Lung (tissue), 11 donors: ENCODE measurements at regions not wholly inside any gene's neighbourhood (a gene's known extent, or its start where the extent isn't known, plus 50 kb on each side); places are given as distances from the start of the nearest gene placed in this dataset.

Experiments used
- ATAC-seq: fragments of 200-7000 bp; cut with Tn5 transposase; one replicate; pipeline ENCODE4 v1.9.1; 2020; ENCODE audit warnings: moderate number of reproducible peaks; ENCODE audit not compliant: insufficient read depth, low FRiP score
- DNase-seq, 3 donors: peaks; one replicate each; pipeline ENCODE4 v3.0.0-alpha.2; 2013 to 2017
- H3K27ac ChIP-seq, 2 donors: one replicate each; pipeline ENCODE4 v1.5.1; 2013; ENCODE audit warnings: mild to moderate bottlenecking in 2 of 2, moderate library complexity in 2 of 2, control low read depth in 1 of 2, inconsistent platforms in 1 of 2, low read depth in 1 of 2, low read length in 1 of 2
- H3K27me3 ChIP-seq, 3 donors: one replicate each; pipeline ENCODE4 v1.5.1; 2013; ENCODE audit warnings: low read length in 2 of 3; ENCODE audit not compliant: control insufficient read depth in 3 of 3, insufficient read depth in 3 of 3
- H3K36me3 ChIP-seq, 4 donors: one replicate each; pipeline ENCODE4 v1.5.1; 2013; ENCODE audit warnings: low read length in 4 of 4, mild to moderate bottlenecking in 1 of 4, moderate library complexity in 1 of 4; ENCODE audit not compliant: control insufficient read depth in 4 of 4, insufficient read depth in 4 of 4
- H3K4me1 ChIP-seq, 5 donors: one replicate each; pipeline ENCODE4 v1.5.1; 2013; ENCODE audit warnings: low read length in 5 of 5, mild to moderate bottlenecking in 2 of 5, moderate library complexity in 1 of 5; ENCODE audit not compliant: control insufficient read depth in 5 of 5, insufficient read depth in 5 of 5
- H3K4me3 ChIP-seq: one replicate; pipeline ENCODE4 v1.5.1; 2013; ENCODE audit warnings: mild to moderate bottlenecking, control low read depth, moderate library complexity
- H3K9ac ChIP-seq, 2 donors: one replicate each; pipeline ENCODE4 v1.5.1; 2013; ENCODE audit warnings: low read length in 2 of 2, control low read depth in 1 of 2; ENCODE audit not compliant: insufficient read depth in 1 of 2
- H3K9me3 ChIP-seq, 4 donors: one replicate each; pipeline ENCODE4 v1.5.1; 2013; ENCODE audit warnings: low read length in 3 of 4, mild to moderate bottlenecking in 1 of 4, moderate library complexity in 1 of 4; ENCODE audit not compliant: control insufficient read depth in 4 of 4, insufficient read depth in 3 of 4
- CTCF ChIP-seq: IDR thresholded peaks from 2 replicates; pipeline ENCODE4 v1.5.1; 2012; ENCODE audit warnings: mild to moderate bottlenecking; ENCODE audit errors: control extremely low read depth, extremely low read depth
- WGBS, 2 donors: extraction: QIAGEN DNeasy Blood & Tissue Kit; methylation state at CpG; one replicate each; pipeline ENCODE4 v1.1.7; 2013; 5-methylcytosine and 5-hydroxymethylcytosine counted together
- donor health status: control.
- donor health status: control.
- donor health status: Bipolar disorder and iron deficiency.
- donor health status: healthy.
- donor health status: DM: yes; HTN: yes; CAD: no.

- Histone ChIP-seq H3K27me3 (no peaks in the 10 kb centered on the region), H3K4me1 (no peaks in the 10 kb centered on the region), H3K9ac (no peak overlapping the region), H3K4me3 (no peak overlapping the region), H3K36me3 (no peaks in the 10 kb centered on the region), H3K9me3 (no peaks in the 10 kb centered on the region), H3K27ac (no peak overlapping the region)
- DNase-seq (no peak), ATAC-seq (no peak)
- no peak for TF ChIP-seq CTCF
- 94 to 96% methylated on average over 5 of the region's 5 CpGs for WGBS, 2 donors
These were observed 222.4 kb upstream of the NR3C2 start for GRCh38 chr4:148664636-148665035.

GRCh38 chr4:148654131-148654530, 211.9 kb upstream of the NR3C2 start:
- no peaks in the 10 kb centered on the region for H3K27me3 ChIP-seq
- H3K9me3 ChIP-seq, result no peaks in the 10 kb centered on the region
- ATAC-seq, result no peak
- no peak for TF ChIP-seq CTCF
- H3K27ac ChIP-seq, result no peak overlapping the region
- no peak overlapping the region for H3K9ac ChIP-seq
- H3K4me1 ChIP-seq, result no peaks in the 10 kb centered on the region
- H3K36me3 ChIP-seq, result no peaks in the 10 kb centered on the region
- no peak for DNase-seq
- 87 to 93% methylated on average over 2 of the region's 2 CpGs for WGBS, 2 donors
- no peak overlapping the region for H3K4me3 ChIP-seq

GRCh38 chr4:148653681-148654080, 211.5 kb upstream of the NR3C2 start:
- ATAC-seq (no peak), DNase-seq (no peak)
- TF ChIP-seq CTCF, result no peak
- H3K9ac ChIP-seq, result no peak overlapping the region
- H3K4me1 ChIP-seq, result no peaks in the 10 kb centered on the region
- no peaks in the 10 kb centered on the region for H3K9me3 ChIP-seq
- no peaks in the 10 kb centered on the region for H3K36me3 ChIP-seq
- no peak overlapping the region for H3K27ac ChIP-seq
- WGBS, 2 donors, result 80 to 84% methylated on average over 4 of the region's 4 CpGs
- H3K4me3 ChIP-seq, result no peak overlapping the region
- H3K27me3 ChIP-seq, result no peaks in the 10 kb centered on the region

DNA sequence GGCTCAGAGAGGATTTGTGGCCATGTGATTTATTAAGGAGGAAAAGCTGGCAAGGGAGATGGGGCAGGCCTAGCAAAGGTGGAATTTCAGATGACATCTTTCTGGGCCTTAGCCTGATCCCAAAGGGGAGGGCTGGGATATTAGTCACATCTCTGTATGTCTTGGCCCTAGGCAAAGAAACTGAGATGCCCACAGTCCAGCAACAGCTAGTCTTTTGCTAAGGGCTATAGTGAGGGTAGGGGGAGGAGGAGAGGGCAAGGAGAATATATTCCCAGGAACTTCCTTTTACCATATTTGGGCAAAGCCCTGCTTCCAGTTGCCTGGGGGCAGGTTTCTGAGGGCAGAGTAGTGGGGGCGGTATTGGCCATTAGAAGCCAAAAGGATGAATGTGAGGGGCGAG, 209.8 kb upstream of the NR3C2 start:
- H3K27me3 ChIP-seq, result no peaks in the 10 kb centered on the region
- H3K27ac ChIP-seq, result no peak overlapping the region
- H3K9ac ChIP-seq, result no peak overlapping the region
- H3K9me3 ChIP-seq, result no peaks in the 10 kb centered on the region
- DNase-seq, result no peak
- no peaks in the 10 kb centered on the region for H3K4me1 ChIP-seq
- H3K36me3 ChIP-seq, result no peaks in the 10 kb centered on the region
- TF ChIP-seq CTCF, result no peak
- no peak overlapping the region for H3K4me3 ChIP-seq
- WGBS, 2 donors, result 86% methylated on average over 2 of the region's 2 CpGs
- ATAC-seq, result no peak
